Skeletal muscle tissue (tissue), 3 donors: ENCODE measurements at regions not wholly inside any gene's neighbourhood (a gene's known extent, or its start where the extent isn't known, plus 50 kb on each side); places are given as distances from the start of the nearest gene placed in this dataset.
A peak's percentile ranks its signal among the peaks of the same experiment; 100 is the strongest.

Experiments
- H3K27ac ChIP-seq: one replicate; pipeline ENCODE4 v1.7.0; 2013; ENCODE audit warnings: mild to moderate bottlenecking, low read depth, low read length, inconsistent platforms
- H3K27me3 ChIP-seq, 3 donors: one replicate each; pipeline ENCODE4 v1.7.0; 2013; ENCODE audit warnings: low read length in 3 of 3; ENCODE audit not compliant: control insufficient read depth in 3 of 3, insufficient read depth in 3 of 3
- H3K36me3 ChIP-seq, 3 donors: one replicate each; pipeline ENCODE4 v1.7.0; 2013; ENCODE audit warnings: low read length in 3 of 3; ENCODE audit not compliant: control insufficient read depth in 3 of 3, insufficient read depth in 3 of 3
- H3K4me1 ChIP-seq, 3 donors: one replicate each; pipeline ENCODE4 v1.7.0; 2013; ENCODE audit warnings: low read length in 3 of 3, mild to moderate bottlenecking in 3 of 3; ENCODE audit not compliant: control insufficient read depth in 3 of 3, insufficient read depth in 3 of 3
- H3K4me3 ChIP-seq, 3 donors: one replicate each; pipeline ENCODE4 v1.7.0; 2013; ENCODE audit warnings: low read length in 3 of 3
- H3K9ac ChIP-seq, 3 donors: one replicate each; pipeline ENCODE4 v1.7.0; 2013; ENCODE audit warnings: low read length in 3 of 3, mild to moderate bottlenecking in 3 of 3, moderate library complexity in 2 of 3, low read depth in 1 of 3
- H3K9me3 ChIP-seq, 3 donors: one replicate each; pipeline ENCODE4 v1.7.0; 2013; ENCODE audit warnings: low read length in 3 of 3; ENCODE audit not compliant: control insufficient read depth in 3 of 3
- donor health status: Osteomylitis.

DNA sequence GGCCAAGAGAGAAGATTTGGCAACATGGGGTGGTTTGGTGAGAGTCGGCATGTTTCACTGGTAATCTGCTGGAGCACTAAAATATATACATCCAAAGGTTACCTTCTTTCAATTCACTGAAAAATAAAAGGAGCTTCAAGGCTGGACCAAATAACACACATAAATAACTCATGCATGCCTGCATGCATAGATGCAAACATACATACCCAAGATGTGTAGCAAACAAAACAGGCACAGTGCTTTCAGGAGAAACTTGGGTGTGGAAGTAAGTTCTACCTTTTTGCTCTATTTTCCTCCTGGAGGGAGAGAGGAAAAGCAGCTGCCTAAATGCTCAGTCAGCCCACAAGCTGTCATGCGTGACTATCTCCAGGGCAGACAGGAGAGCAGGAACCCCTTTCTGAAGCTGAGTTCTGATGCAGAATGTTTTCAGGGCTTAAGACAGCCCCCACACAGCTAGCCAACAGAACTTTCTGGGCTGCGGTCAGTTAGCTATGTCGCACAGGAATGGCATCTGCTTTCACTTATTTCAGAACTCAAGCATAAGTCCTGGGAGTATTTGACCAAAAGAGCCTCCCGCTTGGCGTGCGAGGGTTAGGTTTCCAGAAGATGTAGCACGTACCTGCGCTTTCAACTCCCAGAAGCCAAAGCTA is 166.2 kb downstream of the TOMM20 start:
- Histone ChIP-seq H3K36me3 (no peaks in the 10 kb centered on the region), H3K9ac (peak overlapping the region; percentile 41 to 51 (median 44)), H3K4me3 (peak overlapping the region in 1 of 3 donors; percentile 48), H3K27me3 (no peaks in the 10 kb centered on the region), H3K9me3 (no peaks in the 10 kb centered on the region), H3K27ac (peak overlapping the region; percentile 74), H3K4me1 (peaks cover 39 to 50% (median 49%) of the 10 kb centered on the region in 3 donors)

DNA sequence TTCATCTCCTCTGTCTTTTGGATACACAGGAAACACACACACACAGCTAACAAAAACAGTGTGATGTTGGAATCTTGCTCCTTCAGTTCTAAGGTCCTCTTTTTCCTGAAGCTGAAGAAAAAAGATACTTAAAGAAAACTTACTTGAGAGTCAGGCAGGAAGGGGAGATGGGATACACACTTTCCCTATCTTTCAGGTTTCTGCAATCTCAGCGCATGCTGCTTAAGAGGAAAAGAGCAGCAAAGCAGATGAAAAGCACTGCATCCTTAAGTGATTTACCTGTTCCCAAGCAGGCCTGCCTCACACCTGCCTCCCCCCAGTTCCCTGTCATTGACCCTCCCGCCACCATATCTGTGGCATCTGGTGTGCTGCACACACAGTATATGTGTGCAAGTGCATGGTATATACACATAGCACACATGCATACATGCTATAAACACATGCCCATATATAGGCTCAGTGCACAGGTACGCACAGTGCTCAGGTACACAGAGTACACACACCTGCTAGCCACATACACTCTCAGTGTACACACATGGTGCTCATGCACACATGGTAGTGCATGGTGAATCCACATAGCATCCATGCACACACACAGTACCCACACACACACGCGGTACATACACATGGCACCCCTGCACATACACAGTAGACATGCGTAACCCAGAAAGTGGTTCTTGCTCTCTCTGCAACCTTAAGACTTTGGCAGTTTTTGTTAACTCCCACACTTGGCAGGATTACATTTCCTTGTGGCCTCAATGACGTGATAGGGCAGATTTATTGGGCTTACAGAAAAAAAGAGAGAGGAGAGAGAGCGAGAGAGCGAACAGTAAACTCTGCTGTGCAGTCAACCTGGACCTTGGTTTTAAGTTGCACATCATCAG is 166.9 kb downstream of the TOMM20 start:
- peak overlapping the region; percentile 74 for H3K27ac ChIP-seq
- H3K4me1 ChIP-seq, result peaks cover 46 to 58% (median 56%) of the 10 kb centered on the region in 3 donors
- H3K27me3 ChIP-seq, result no peaks in the 10 kb centered on the region
- no peaks in the 10 kb centered on the region for H3K36me3 ChIP-seq
- H3K9ac ChIP-seq, result peak overlapping the region in 2 of 3 donors; percentile 11 to 54
- peak overlapping the region; percentile 1 to 34 (median 28) for H3K4me3 ChIP-seq
- no peaks in the 10 kb centered on the region for H3K9me3 ChIP-seq

DNA sequence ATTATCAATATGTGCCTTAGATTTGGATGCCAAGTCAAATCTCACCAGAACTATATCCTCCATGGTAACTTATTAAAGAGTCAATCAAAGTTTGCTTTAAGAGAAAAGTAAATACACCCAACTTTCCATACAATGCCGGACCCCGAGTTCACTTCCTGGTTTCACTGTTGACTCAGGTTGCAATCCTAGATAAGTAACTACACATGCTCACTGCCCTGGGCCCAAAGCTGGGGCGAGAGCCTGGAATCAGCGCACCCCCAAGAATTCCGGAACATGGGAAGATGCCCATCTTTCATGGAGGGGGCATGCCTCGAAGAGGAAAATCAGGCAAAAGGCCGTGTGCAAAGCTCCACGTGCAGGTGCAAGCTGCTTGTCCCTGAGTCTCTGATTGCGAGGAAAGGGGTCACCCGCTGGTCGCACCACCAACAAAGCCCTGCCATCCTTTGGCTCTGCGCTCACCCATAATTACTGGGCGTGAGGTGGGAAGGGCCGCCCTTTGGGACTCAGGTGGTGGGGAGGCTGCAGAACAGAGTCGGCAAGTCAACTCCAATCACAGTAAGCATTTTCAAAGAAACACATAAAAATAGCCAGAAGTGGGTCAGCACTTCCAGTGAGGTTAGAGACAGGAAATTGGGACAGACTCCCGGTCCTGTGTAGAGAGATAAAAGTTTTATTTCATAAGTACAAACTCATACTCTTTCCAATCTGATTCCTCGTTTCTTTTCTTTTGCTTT is 167.7 kb downstream of the TOMM20 start:
- H3K36me3 ChIP-seq, result no peaks in the 10 kb centered on the region
- H3K9ac ChIP-seq, result no peak overlapping the region
- no peaks in the 10 kb centered on the region for H3K9me3 ChIP-seq
- peak overlapping the region; percentile 74 for H3K27ac ChIP-seq
- H3K4me1 ChIP-seq, result peaks cover 50 to 59% (median 56%) of the 10 kb centered on the region in 3 donors
- H3K27me3 ChIP-seq, result no peaks in the 10 kb centered on the region
- no peak overlapping the region for H3K4me3 ChIP-seq

DNA sequence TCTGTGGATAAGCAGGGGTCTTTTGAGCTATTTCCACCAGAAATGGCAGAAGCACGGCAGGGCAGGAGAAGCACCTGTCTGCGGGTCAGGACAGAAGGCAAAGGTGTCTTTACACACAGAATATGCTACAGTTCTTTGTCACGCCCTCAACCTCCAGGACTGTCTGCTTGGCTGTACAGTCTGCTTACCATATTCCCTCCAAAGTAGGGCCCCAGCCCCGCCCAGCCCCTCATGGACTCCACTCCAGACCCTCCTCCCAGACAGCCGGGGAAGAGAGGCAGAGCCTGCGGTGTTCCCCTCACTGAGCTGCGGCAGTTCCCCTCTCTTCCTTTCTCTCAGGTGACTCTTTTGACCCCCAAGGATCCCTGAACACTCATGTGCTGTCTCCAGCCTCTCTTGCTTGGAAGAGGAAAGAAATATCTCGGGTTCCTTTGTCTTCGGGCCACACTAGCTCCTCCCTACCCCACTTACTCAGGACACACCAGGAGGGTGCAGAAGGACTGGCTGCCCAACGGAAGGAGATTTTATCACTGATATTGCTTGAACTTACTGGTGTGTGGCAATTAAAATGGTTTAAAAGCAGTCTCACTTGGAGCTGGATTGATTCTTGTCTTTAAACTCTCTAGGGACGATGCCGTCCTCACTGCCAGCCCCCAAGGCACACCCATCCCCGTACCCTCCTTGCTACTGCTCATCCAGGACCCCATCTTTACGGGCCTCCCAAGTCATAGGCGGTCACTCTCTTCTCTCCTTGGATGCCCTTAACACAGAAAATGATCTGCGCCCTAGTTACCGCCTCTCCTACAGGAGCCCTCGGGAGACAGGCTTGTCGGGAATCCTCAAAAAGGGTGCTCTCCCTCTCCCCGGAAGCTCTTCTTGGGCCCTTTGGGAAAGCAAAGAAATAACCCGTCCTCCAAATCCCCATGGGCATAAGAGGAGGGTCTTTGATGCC is 169.7 kb downstream of the TOMM20 start:
- Histone ChIP-seq H3K27me3 (no peaks in the 10 kb centered on the region), H3K4me1 (peaks cover 54 to 64% (median 55%) of the 10 kb centered on the region in 3 donors), H3K36me3 (no peaks in the 10 kb centered on the region), H3K9me3 (no peaks in the 10 kb centered on the region), H3K9ac (no peak overlapping the region), H3K27ac (peak overlapping the region; percentile 38), H3K4me3 (no peak overlapping the region)

DNA sequence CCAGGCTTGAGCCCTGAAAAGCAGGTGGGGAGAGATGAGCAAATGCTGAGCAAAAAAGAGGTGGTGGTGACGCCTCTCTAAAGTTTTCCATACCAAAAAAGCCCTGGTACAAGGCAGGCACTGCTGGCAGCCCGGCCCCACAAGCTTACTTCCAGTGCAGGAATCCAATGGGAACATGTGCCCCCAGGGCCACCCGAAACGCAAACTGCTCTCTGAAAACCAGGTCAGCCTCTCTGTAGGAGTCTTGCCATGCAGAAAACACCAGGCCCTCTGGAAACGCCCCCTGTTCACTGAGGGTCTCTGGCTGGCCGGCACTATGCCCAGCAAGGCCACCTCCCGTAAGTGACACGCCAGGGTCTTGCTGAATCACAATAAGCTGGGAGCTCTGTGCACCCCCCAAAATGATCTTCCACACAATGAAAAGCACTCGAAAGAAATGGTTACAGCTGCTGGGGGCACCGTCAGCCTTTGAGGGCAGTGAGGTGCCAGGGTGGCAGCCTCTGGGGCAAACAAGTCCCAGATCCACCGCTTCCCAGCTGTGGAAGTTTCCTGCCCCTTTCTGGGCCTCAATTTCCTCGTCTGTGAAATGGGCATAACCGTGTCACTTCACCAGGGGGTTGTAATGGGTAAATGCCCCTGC is 170.5 kb downstream of the TOMM20 start:
- H3K9ac ChIP-seq, result peak overlapping the region in 1 of 3 donors; percentile 45
- H3K4me1 ChIP-seq, result peaks cover 48 to 58% (median 49%) of the 10 kb centered on the region in 3 donors
- H3K9me3 ChIP-seq, result no peaks in the 10 kb centered on the region
- H3K27me3 ChIP-seq, result no peaks in the 10 kb centered on the region
- no peaks in the 10 kb centered on the region for H3K36me3 ChIP-seq
- H3K27ac ChIP-seq, result peak overlapping the region; percentile 61
- no peak overlapping the region for H3K4me3 ChIP-seq

DNA sequence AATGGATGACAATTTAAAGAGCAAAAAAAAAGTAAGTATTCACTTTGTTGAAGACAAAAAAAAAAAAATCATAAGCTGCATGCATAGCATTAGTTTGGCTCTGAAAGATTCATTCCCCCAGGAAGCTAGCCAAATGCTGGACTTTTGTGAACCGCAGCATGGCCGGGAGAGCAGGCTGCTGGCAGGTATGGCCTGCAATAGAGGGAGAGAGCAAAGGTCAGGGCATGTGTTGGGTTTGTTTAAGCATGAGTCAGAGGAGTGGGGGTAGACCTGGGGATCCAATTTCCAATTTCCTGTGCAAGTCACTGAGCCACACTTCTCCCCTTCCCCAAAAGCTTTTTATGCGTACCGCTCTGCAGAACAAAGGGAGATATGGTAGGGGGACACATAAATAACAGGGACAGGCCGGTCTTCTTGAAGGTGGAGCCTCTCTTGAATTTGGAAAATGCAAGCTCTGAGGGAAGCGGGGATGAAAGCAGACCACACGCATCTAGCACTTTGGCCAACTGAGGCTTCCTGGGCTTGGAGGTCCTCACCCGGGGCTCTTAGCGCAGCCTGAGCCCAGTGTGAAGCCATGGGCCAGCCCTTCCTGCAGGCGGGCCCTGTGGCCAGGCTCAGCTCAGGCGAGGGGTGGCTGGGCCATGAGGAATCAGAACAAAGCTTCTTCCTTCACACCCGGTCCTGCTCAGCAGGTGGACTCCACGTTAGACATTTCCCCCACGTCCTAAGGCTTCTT is 171.1 kb downstream of the TOMM20 start:
- no peak overlapping the region for H3K4me3 ChIP-seq
- peaks cover 44 to 55% (median 45%) of the 10 kb centered on the region in 3 donors for H3K4me1 ChIP-seq
- H3K9ac ChIP-seq, result peak overlapping the region in 1 of 3 donors; percentile 45
- H3K27me3 ChIP-seq, result no peaks in the 10 kb centered on the region
- H3K9me3 ChIP-seq, result no peaks in the 10 kb centered on the region
- H3K27ac ChIP-seq, result peak overlapping the region; percentile 61
- no peaks in the 10 kb centered on the region for H3K36me3 ChIP-seq

DNA sequence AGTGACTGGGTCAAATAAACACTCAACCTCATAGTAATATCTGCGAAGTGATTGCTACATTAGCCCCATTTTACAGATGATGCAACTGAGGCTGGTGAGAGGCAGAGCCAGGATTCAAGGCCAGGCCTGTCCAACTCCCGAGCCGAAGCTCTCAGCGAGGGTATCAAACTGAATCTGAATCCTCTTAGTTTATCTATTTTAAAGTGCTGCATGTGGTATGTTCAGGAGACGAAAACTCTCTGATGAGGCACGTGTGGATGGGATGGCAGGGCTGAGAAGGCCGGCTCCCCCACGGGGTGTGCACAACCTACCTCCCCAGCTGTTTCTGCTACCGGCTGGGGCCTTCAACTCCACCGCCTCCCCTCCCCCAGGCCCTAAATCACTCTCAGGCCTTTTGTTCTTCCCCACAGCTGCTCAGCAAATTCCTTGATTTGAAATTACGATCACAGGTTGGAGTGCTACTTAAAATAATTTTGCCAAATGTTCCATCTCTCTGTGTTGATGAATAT is 171.8 kb downstream of the TOMM20 start:
- H3K9ac ChIP-seq, result peak overlapping the region in 1 of 3 donors; percentile 45
- H3K4me3 ChIP-seq, result no peak overlapping the region
- H3K27ac ChIP-seq, result peak overlapping the region; percentile 61
- H3K27me3 ChIP-seq, result no peaks in the 10 kb centered on the region
- H3K9me3 ChIP-seq, result no peaks in the 10 kb centered on the region
- H3K4me1 ChIP-seq, result peaks cover 38 to 48% (median 39%) of the 10 kb centered on the region in 3 donors
- H3K36me3 ChIP-seq, result no peaks in the 10 kb centered on the region

DNA sequence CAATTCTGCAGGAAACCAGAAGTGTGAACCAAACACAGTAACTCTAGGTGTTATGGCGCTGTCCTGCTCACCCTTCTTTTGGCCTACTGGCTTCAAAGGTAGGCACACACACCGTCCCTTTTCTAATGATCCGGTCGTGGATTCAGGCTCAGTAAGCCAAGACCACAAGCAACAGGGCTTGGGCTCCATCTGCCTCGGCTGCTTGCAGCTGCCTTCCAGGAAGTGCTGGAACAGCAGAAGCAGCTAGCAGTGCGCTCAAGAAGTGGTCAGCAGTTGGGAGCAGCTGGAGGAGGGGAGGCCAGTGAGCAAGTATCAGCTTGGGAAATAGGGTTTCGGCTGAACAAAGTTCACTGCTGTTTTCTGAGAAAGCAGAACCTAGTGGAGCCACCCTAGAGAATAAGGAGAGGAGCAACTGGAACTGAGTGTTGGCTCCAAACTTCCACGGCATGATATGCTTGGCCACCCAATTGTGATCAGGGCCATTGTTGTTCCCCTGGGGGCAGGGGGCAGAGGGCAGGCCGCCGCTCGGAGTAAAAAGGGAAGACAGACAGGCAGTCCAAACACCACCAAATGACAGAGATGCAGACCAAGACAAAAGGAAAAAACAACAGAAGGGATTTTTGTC is 173.4 kb downstream of the TOMM20 start:
- H3K4me3 ChIP-seq, result no peak overlapping the region
- peak overlapping the region in 2 of 3 donors; percentile 23 to 54 for H3K9ac ChIP-seq
- peaks cover 27 to 37% (median 29%) of the 10 kb centered on the region in 3 donors for H3K4me1 ChIP-seq
- H3K36me3 ChIP-seq, result no peaks in the 10 kb centered on the region
- no peaks in the 10 kb centered on the region for H3K27me3 ChIP-seq
- no peaks in the 10 kb centered on the region for H3K9me3 ChIP-seq
- H3K27ac ChIP-seq, result peak overlapping the region; percentile 75
